PC-9 (cell line): ENCODE measurements at regions not wholly inside any gene's neighbourhood (a gene's known extent, or its start where the extent isn't known, plus 50 kb on each side); places are given as distances from the start of the nearest gene placed in this dataset.
"Not testable (repeated sequence)": the region's sequence is repeated elsewhere in the genome, so short reads cannot be mapped to it uniquely, and the experiment has no call there.

Experiments used
- CTCF ChIP-seq: fragments of 200-600 bp; sonication (generic); conservative IDR thresholded peaks from 2 replicates; pipeline ENCODE4 v1.6.1; 2017; ENCODE audit warnings: mixed run types, antibody characterized with exemption, mild to moderate bottlenecking, moderate library complexity
- EZH2 ChIP-seq: fragments of 200-600 bp; sonication (generic); IDR thresholded peaks from 2 replicates; pipeline ENCODE4 v1.8.0; 2017; ENCODE audit warnings: antibody characterized with exemption, low read depth

GRCh38 chr6:57722546-57722945, 405.1 kb downstream of the PRIM2 start:
- TF ChIP-seq CTCF, EZH2: not testable (repeated sequence)
